Activated CD8-positive, alpha-beta memory T cell treated with anti-CD3 and anti-CD28 coated beads for 4 hours (primary cell): ENCODE measurements at regions not wholly inside any gene's neighbourhood (a gene's known extent, or its start where the extent isn't known, plus 50 kb on each side); places are given as distances from the start of the nearest gene placed in this dataset.

ENCODE experiments used
- DNase-seq, 2 donors: peaks; one replicate each; pipeline ENCODE4 v3.0.0-alpha.2; 2020; ENCODE audit warnings: low read depth in 2 of 2

- DNase-seq = no peak
Observed at GRCh38 chr2:144835634-144836350, 315.9 kb upstream of the ZEB2 start.

GRCh38 chr2:144834998-144835633 is 315.2 kb upstream of the ZEB2 start:
- DNase-seq = no peak

- no peak for DNase-seq
Observed at GRCh38 chr2:144834363-144834762, 314.4 kb upstream of the ZEB2 start.

DNA sequence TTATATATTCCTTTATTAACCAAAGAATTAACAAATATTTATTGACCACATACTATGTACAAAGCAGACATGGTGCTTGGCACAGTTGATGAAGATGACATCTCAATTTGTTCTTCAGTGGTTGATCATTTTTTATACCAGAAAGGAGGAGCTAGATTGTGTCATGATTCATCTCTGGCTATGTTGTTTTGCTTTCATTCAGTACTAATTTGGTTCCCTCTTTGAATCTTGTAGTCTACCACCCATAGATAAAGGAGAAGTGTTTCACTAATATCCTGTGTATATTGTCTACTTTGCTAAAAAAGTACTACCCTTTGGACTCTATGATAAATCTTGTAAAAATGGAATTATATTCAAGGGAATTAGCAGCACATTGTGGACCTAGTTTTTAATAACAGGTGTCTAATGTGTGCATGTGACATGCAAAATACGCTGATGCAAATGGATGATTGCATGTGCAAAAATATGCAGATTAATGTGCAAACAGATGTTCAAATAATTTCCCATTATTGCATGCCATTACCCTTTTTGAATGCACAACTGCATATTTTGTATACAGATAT is 313.2 kb upstream of the ZEB2 start:
- no peak for DNase-seq

DNA sequence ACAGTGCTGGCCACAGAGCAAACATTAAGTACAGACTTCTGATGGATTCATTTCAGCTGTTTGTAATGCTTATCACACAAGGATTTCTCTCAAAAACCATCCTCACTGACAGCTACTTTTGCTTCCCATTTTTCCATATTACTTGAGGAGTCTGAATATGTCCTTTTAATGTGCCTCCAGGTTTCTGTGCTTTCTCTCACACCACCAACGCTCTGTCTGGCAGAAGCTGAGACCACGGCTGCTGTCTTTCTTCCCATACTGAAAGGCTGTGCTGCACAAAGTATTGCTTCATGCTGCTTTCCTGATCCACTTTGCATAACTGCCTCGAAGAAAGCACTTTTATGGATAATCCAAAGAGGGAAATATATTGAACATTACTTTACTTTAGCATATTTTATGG is 312.1 kb upstream of the ZEB2 start:
- DNase-seq = no peak

DNA sequence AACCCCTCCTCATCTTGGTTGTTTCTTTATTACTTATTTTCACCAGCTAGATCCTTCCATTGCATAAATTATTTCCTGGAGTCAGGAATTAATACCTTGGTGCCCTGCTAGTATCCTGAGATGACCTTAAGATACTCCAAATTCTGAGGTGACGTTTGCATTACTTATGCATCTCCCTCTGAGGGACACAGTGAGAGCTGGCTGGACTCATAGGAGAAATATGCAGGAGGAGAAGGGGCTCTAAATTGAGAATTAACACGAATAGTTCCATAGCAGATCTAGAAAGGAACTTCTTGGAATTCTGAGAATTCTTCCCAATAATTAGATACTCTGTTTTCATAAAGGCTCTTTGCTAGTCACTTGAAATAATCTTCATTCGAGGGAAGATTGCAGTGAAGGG is 310.6 kb upstream of the ZEB2 start:
- no peak for DNase-seq

GRCh38 chr2:144827404-144827803 is 307.5 kb upstream of the ZEB2 start:
- no peak for DNase-seq

DNA sequence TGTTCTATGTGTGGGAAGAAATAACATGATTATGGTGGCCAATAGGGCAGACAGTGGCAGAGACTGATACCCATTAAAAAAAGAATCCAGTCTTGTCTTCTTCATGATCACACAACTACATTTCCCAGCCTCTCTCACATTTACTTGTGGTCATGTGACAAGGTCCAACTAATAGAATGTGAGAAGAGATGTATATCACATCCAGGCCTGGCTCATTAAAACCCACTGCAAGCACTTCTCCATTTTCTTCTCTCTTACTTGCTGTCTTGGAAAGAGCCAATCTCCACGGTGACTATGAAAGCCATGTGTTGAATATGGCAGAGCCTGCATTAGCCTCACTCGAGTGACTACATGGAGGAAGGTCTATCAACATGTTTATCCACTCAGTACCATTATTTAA is 306.2 kb upstream of the ZEB2 start:
- no peak for DNase-seq

GRCh38 chr2:144825331-144826020 is 305.6 kb upstream of the ZEB2 start:
- DNase-seq = no peak

DNA sequence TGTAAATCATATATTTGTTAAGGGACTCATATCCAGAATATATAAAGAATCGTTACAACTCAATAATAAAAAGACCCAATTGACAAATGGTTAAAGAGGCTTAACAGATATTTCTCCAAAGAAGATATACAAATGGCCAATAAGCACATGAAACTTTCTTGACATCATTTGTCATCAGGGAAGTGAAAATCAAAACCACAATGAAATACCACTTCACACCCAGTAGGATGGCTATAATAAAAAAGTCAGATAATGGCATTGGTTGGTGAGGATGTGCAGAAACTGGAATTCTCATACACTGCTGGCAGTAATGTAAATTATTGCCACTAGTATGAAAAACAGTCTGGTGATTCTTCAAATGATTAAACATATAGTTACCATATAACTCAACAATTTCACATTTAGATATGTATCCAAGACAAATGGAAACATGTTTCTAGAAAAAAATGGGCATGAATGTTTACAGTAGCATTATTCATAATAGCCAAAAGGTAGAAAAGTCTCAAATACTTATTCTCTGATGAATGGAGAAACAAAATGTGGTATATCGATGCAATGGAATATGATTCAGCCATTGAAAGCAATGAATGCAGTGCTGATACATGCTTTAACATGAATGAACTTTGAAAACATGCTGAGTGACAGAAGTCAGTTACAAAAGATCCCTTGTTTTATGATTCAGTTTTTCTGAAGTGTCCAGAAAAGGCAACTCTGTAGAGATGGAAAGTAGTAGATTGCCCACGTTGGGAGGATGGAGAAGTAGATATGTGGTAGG is 304.6 kb upstream of the ZEB2 start:
- DNase-seq = no peak

- no peak for DNase-seq
Observed at GRCh38 chr2:144822966-144823365, 303.0 kb upstream of the ZEB2 start.

DNA sequence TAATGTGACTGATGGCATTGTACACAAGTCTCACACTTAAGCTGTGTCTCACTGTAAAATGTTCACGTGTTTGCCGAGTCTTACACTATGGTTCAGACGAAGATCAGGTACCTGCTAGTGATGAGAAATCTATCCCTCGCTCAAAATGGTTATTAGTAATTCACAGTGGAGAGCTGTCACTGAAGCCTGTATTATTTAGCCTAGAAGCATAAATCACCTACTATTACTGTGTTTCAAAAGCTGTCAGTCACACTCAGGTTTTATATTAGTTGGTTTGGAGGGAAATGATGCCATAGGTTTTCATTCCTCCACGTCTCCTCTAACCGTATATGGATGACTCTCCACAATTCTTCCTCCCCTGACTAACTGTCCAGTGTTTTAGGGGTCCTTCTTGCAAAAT is 292.4 kb upstream of the ZEB2 start:
- no peak for DNase-seq

DNA sequence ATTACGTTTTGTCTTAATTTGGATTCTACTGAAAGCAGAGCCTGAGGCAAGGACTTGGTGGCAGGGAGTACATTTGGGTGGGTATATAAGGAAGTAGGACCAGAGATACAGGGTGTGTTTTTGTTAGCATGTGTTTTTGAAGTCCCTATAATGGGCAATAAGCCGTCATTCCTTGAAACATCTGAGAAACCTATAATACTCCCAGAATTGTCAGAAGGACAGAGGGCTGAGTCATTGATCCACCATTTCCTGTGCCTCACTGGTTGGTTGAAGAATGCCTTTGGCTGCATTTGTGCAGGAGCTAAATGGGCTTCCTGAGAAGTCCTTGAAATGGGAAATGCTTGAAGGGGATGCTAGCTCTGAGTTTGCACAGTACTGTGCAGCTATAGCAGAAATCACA is 281.8 kb upstream of the ZEB2 start:
- DNase-seq = no peak

GRCh38 chr2:144801325-144801724 is 281.4 kb upstream of the ZEB2 start:
- no peak for DNase-seq

GRCh38 chr2:144798989-144799388 is 279.1 kb upstream of the ZEB2 start:
- no peak for DNase-seq

DNA sequence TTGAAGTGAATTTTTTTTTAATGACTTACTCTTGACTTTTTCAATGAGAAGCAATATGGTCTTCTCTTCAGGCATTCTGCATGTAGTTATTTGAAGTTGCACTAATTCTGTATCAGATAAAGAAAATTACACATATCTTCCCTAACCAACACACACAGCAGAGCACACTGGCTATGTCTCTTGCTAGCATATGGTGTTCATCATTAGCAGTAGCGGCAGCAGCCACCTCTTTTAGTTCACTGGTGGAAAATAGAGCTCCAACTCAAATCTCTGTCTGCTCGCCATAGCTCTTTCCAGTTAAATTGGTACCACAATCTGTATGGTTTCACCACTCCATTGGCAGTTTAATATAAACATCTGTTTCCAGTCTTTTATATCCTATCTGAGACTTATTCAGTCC is 278.1 kb upstream of the ZEB2 start:
- DNase-seq = no peak

- DNase-seq = no peak
Observed at GRCh38 chr2:144796936-144797335, 277.0 kb upstream of the ZEB2 start.

DNA sequence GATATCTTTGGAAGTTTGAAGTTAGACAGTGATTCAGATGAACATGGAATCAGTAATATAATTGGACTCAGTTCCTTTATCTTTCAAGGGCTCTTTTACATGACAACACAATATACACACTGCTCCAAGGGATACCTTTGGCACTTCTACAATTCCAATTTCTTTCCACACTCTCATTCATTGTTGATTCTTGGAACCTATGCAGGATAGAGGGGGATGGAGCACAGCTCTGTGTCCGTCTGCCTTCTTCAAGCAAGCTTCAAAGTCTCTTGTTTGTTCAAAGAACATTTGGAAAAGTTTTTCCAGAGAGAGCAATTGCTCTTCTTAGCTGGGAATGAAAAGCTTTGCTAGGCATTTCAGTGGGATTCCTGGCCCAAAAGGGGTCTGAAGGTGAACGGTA is 276.2 kb upstream of the ZEB2 start:
- DNase-seq = no peak

DNA sequence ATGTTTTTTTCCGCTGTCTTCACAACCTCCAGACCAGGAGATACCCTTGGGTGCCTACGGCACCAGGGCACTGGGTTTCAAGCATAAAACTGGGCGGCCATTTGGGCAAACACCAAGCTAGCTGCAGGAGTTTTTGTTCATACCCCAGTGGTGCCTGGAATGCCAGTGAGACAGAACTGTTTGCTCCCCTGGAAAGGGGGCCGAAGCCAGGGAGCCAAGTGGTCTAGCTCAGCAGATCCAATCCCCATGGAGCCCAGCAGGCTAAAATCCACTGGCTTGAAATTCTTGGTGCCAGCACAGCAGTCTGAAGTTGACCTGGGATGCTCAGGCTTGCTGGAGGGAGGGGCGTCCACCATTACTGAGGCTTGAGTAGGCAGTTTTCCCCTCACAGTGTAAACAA is 265.3 kb upstream of the ZEB2 start:
- DNase-seq = no peak

- no peak for DNase-seq
Observed at GRCh38 chr2:144780983-144781382, 261.1 kb upstream of the ZEB2 start.

GRCh38 chr2:144776766-144777165 is 256.8 kb upstream of the ZEB2 start:
- DNase-seq = no peak

- no peak for DNase-seq
Observed at GRCh38 chr2:144774809-144775208, 254.9 kb upstream of the ZEB2 start.
